Stomach smooth muscle (tissue), 2 donors: ENCODE measurements at regions not wholly inside any gene's neighbourhood (a gene's known extent, or its start where the extent isn't known, plus 50 kb on each side); places are given as distances from the start of the nearest gene placed in this dataset.
"Not testable (repeated sequence)": the region's sequence is repeated elsewhere in the genome, so short reads cannot be mapped to it uniquely, and the experiment has no call there.

ENCODE experiments used
- H3K27ac ChIP-seq: one replicate; pipeline ENCODE4 v1.7.0; 2013; ENCODE audit warnings: mild to moderate bottlenecking, low read length, inconsistent platforms
- H3K27me3 ChIP-seq, 2 donors: one replicate each; pipeline ENCODE4 v1.7.0; 2013; ENCODE audit warnings: low read length in 2 of 2; ENCODE audit not compliant: insufficient read depth in 2 of 2, control insufficient read depth in 1 of 2
- H3K36me3 ChIP-seq, 2 donors: one replicate each; pipeline ENCODE4 v1.7.0; 2013; ENCODE audit warnings: low read length in 2 of 2; ENCODE audit not compliant: control insufficient read depth in 2 of 2, insufficient read depth in 2 of 2
- H3K4me1 ChIP-seq: one replicate; pipeline ENCODE4 v1.7.0; 2013; ENCODE audit warnings: low read length; ENCODE audit not compliant: control insufficient read depth, insufficient read depth
- H3K4me3 ChIP-seq, 2 donors: one replicate each; pipeline ENCODE4 v1.7.0; 2013; ENCODE audit warnings: low read length in 2 of 2
- H3K9ac ChIP-seq, 2 donors: one replicate each; pipeline ENCODE4 v1.7.0; 2013; ENCODE audit warnings: low read length in 2 of 2, mild to moderate bottlenecking in 1 of 2
- H3K9me3 ChIP-seq, 2 donors: one replicate each; pipeline ENCODE4 v1.7.0; 2013; ENCODE audit warnings: low read length in 2 of 2; ENCODE audit not compliant: control insufficient read depth in 2 of 2
- donor health status: healthy.
- donor health status: Pancreatic carcinoma.

DNA sequence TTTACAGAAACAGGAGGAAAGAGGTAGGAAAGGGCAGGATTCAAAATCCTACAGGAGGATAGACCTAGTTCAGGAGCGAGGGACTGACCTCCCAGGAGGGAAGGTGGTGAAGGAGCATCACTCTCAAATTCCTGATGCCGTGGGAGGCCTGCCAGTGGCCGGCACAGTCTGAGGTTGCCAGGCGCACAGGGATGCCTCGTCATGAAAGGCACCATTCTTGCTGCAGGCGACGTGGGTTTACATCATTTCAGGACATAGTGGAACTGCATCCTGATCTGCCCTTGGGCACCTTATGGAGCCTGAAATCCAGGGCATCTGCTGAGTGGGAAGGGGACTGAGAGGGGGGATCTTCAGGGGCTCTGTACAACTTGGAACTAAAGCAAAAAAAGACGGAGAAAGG is 163.2 kb upstream of the S1PR3 start:
- no peaks in the 10 kb centered on the region for H3K9me3 ChIP-seq
- H3K4me3 ChIP-seq: no peak overlapping the region
- H3K4me1 ChIP-seq: peaks cover 11% of the 10 kb centered on the region
- no peak overlapping the region for H3K9ac ChIP-seq
- no peaks in the 10 kb centered on the region for H3K36me3 ChIP-seq
- no peak overlapping the region for H3K27ac ChIP-seq
- H3K27me3 ChIP-seq: no peaks in the 10 kb centered on the region

- peaks cover 11% of the 10 kb centered on the region for H3K4me1 ChIP-seq
- H3K9ac ChIP-seq: no peak overlapping the region
- H3K9me3 ChIP-seq: no peaks in the 10 kb centered on the region
- no peaks in the 10 kb centered on the region for H3K36me3 ChIP-seq
- no peak overlapping the region for H3K27ac ChIP-seq
- no peaks in the 10 kb centered on the region for H3K27me3 ChIP-seq
- no peak overlapping the region for H3K4me3 ChIP-seq
These were observed 162.7 kb upstream of the S1PR3 start for GRCh38 chr9:88828492-88828974.

GRCh38 chr9:88829276-88829675 is 162.0 kb upstream of the S1PR3 start:
- Histone ChIP-seq H3K36me3 (no peaks in the 10 kb centered on the region), H3K9me3 (no peaks in the 10 kb centered on the region), H3K4me3 (no peak overlapping the region), H3K27ac (no peak overlapping the region), H3K4me1 (peaks cover 11% of the 10 kb centered on the region), H3K27me3 (no peaks in the 10 kb centered on the region), H3K9ac (no peak overlapping the region)

- H3K4me3 ChIP-seq: no peak overlapping the region
- no peaks in the 10 kb centered on the region for H3K27me3 ChIP-seq
- peaks cover 14% of the 10 kb centered on the region for H3K4me1 ChIP-seq
- H3K9me3 ChIP-seq: no peaks in the 10 kb centered on the region
- no peaks in the 10 kb centered on the region for H3K36me3 ChIP-seq
- no peak overlapping the region for H3K9ac ChIP-seq
- H3K27ac ChIP-seq: no peak overlapping the region
These were observed 159.4 kb upstream of the S1PR3 start for GRCh38 chr9:88831713-88832407.

DNA sequence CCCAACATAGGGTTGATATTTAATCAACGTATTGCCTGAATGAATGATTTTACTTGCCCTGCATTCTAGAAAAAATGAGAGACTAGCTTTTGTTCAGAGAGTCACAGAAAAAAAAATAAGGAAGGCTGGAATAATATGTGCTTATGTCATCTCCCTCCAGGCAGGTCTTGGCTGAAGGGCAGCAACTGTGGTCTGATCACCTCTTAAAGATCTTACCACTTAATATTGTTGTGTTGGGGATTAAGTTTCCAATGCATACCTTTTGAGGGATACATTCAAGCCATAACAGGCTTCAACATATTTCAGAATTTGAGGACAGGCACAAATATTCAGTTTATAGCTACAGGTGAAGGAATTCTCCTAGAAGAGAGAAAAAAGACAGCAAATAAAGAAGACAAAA is 157.3 kb upstream of the S1PR3 start:
- H3K27ac ChIP-seq: no peak overlapping the region
- H3K4me1 ChIP-seq: peaks cover 8% of the 10 kb centered on the region
- no peak overlapping the region for H3K9ac ChIP-seq
- H3K9me3 ChIP-seq: no peaks in the 10 kb centered on the region
- no peak overlapping the region for H3K4me3 ChIP-seq
- no peaks in the 10 kb centered on the region for H3K36me3 ChIP-seq
- no peaks in the 10 kb centered on the region for H3K27me3 ChIP-seq

GRCh38 chr9:88835038-88835466 is 156.2 kb upstream of the S1PR3 start:
- no peaks in the 10 kb centered on the region for H3K36me3 ChIP-seq
- no peak overlapping the region for H3K27ac ChIP-seq
- H3K27me3 ChIP-seq: no peaks in the 10 kb centered on the region
- H3K9ac ChIP-seq: no peak overlapping the region
- H3K4me3 ChIP-seq: no peak overlapping the region
- no peaks in the 10 kb centered on the region for H3K9me3 ChIP-seq
- H3K4me1 ChIP-seq: peaks cover 3% of the 10 kb centered on the region

GRCh38 chr9:88835772-88836171 is 155.5 kb upstream of the S1PR3 start:
- Histone ChIP-seq H3K27me3 (no peaks in the 10 kb centered on the region), H3K9ac (no peak overlapping the region), H3K4me1 (peaks cover 3% of the 10 kb centered on the region), H3K4me3 (no peak overlapping the region), H3K9me3 (no peaks in the 10 kb centered on the region), H3K27ac (no peak overlapping the region), H3K36me3 (no peaks in the 10 kb centered on the region)

- Histone ChIP-seq H3K4me1 (peaks cover 3% of the 10 kb centered on the region), H3K27me3 (no peaks in the 10 kb centered on the region), H3K4me3 (no peak overlapping the region), H3K27ac (no peak overlapping the region), H3K9ac (no peak overlapping the region), H3K9me3 (no peaks in the 10 kb centered on the region), H3K36me3 (no peaks in the 10 kb centered on the region)
These were observed 153.5 kb upstream of the S1PR3 start for GRCh38 chr9:88837731-88838130.

GRCh38 chr9:88849878-88850277 is 141.4 kb upstream of the S1PR3 start:
- H3K9ac ChIP-seq, H3K9me3 ChIP-seq, H3K36me3 ChIP-seq, H3K27me3 ChIP-seq, H3K4me3 ChIP-seq, H3K4me1 ChIP-seq, H3K27ac ChIP-seq: not testable (repeated sequence)

DNA sequence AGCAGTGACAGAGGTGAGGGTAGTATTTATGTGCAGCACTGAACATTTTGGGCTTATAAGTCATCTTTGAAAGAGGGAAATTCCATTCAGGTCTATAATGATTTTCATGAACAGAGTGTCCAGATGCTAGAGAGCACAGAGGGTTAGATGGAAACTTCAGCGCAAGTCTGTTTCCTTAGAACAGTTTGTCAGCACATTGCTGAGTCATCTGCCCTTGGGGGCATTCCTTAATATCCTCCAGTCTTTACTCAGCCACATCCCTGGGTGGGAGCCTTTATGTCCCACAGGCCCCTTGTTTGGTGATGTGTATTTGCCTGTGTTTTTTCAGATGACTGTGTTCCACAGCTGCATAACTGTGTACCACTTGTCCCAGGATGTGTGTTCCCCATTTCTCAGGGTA is 138.5 kb upstream of the S1PR3 start:
- H3K27me3 ChIP-seq: no peaks in the 10 kb centered on the region
- no peak overlapping the region for H3K27ac ChIP-seq
- H3K9ac ChIP-seq: no peak overlapping the region
- no peak overlapping the region for H3K4me3 ChIP-seq
- H3K4me1 ChIP-seq: no peaks in the 10 kb centered on the region
- peaks cover 0 to 4% of the 10 kb centered on the region in 2 donors for H3K9me3 ChIP-seq
- no peaks in the 10 kb centered on the region for H3K36me3 ChIP-seq

GRCh38 chr9:88870627-88871026 is 120.6 kb upstream of the S1PR3 start:
- Histone ChIP-seq H3K9me3 (no peaks in the 10 kb centered on the region), H3K36me3 (no peaks in the 10 kb centered on the region)

More at GRCh38 chr9:88870627-88871026, 120.6 kb upstream of the S1PR3 start:
- Histone ChIP-seq H3K27ac (no peak overlapping the region), H3K4me1 (no peaks in the 10 kb centered on the region), H3K4me3 (no peak overlapping the region), H3K27me3 (no peaks in the 10 kb centered on the region), H3K9ac (no peak overlapping the region)
